HepG2 (cell line): ENCODE measurements at regions not wholly inside any gene's neighbourhood (a gene's known extent, or its start where the extent isn't known, plus 50 kb on each side); places are given as distances from the start of the nearest gene placed in this dataset.

ENCODE experiments used
- ATAC-seq: fragments of 200-7000 bp; cut with Tn5 transposase; 3 replicates; pipeline ENCODE4 v1.9.1; 2020; ENCODE audit warnings: mild to moderate bottlenecking, moderate library complexity
- BruUV-seq: library from RNA; stranded (reverse); fragments of 400-500 nt; replicated peaks from 2 replicates; lab custom pipeline; 2021; lab: Mats Ljungman, UMichigan
- CTCF ChIA-PET: fragments of 300-600 bp; formaldehyde crosslinking; extraction: SDS; loops from one replicate; lab custom pipeline; 2021; ENCODE audit warnings: low total read pairs, inconsistent platforms, low intra/inter-chr PET ratio; lab: Yijun Ruan, JAX
- POLR2A ChIA-PET: fragments of 350-600 bp; sonication (Branson Sonifier 250); formaldehyde crosslinking; loops from one replicate; lab custom pipeline; 2020; ENCODE audit warnings: antibody characterized with exemption, inconsistent platforms; lab: Yijun Ruan, JAX
- DNase-seq: peaks from one replicate; pipeline ENCODE4 v3.0.0-alpha.2; 2015; ENCODE audit warnings: low spot score
- FAIRE-seq: peaks from 3 replicates; lab custom pipeline; 2011; peaks lifted over from hg19 to GRCh38; lab: Jason Lieb, UNC
- H2AFZ ChIP-seq: one replicate; pipeline ENCODE4 v1.6.1; 2011; ENCODE audit warnings: low read length, inconsistent platforms
- H3K27ac ChIP-seq: fragments of 300-600 bp; 3 replicates; pipeline ENCODE4 v1.8.0; 2011; ENCODE audit warnings: mixed run types, mild to moderate bottlenecking, mixed read lengths, low read length, inconsistent platforms; ENCODE audit not compliant: insufficient read depth; ENCODE audit errors: extremely low read length
- H3K27me3 ChIP-seq, 2 experiments: fragments of 200-600 bp in 1 of 2; 2 replicates in 1 of 2; 3 replicates in 1 of 2; pipeline versions ENCODE4 v1.6.0 to v1.8.0; 2011; ENCODE audit warnings: low read length in 2 of 2, mild to moderate bottlenecking in 2 of 2, moderate library complexity in 2 of 2, inconsistent platforms in 1 of 2; ENCODE audit not compliant: insufficient read depth in 2 of 2, control insufficient read depth in 1 of 2
- H3K36me3 ChIP-seq, 2 experiments: fragments of 200-600 bp in 1 of 2; replicated peaks in 1 of 2; 2 replicates in 1 of 2; 3 replicates in 1 of 2; pipeline versions ENCODE4 v1.5.1 to v1.8.0; 2011; ENCODE audit warnings: low read length in 2 of 2, inconsistent platforms in 1 of 2; ENCODE audit not compliant: insufficient read depth in 2 of 2, control insufficient read depth in 1 of 2
- H3K4me1 ChIP-seq: 2 replicates; pipeline ENCODE4 v1.5.1; 2012; ENCODE audit warnings: low read length, inconsistent platforms; ENCODE audit not compliant: insufficient read depth
- H3K4me2 ChIP-seq: 2 replicates; pipeline ENCODE4 v1.6.0; 2011; ENCODE audit warnings: low read depth, low read length, inconsistent platforms
- H3K4me3 ChIP-seq, 3 experiments: fragments of 200-600 bp in 1 of 3; sonication (generic), shearing (Covaris generic) in 1 of 3; replicated peaks in 1 of 3; 2 replicates each; pipeline ENCODE4 v1.5.1; 2011 to 2016; ENCODE audit warnings: low read length in 3 of 3, inconsistent platforms in 2 of 3, low read depth in 2 of 3, mild to moderate bottlenecking in 2 of 3, control low read depth in 1 of 3, mixed read lengths in 1 of 3; ENCODE audit not compliant: insufficient read depth in 1 of 3
- H3K79me2 ChIP-seq: one replicate; pipeline ENCODE4 v1.6.1; 2011; ENCODE audit warnings: low read length, inconsistent platforms; ENCODE audit not compliant: insufficient read depth
- H3K9ac ChIP-seq: 2 replicates; pipeline ENCODE4 v1.6.0; 2011; ENCODE audit warnings: mild to moderate bottlenecking, low read depth, low read length, inconsistent platforms; ENCODE audit not compliant: insufficient read depth
- H3K9me3 ChIP-seq: 2 replicates; pipeline ENCODE4 v1.5.1; 2012; ENCODE audit warnings: mild to moderate bottlenecking, low read length
- H4K20me1 ChIP-seq: 2 replicates; pipeline ENCODE4 v1.6.0; 2011; ENCODE audit warnings: inconsistent platforms, mild to moderate bottlenecking, low read length, moderate library complexity; ENCODE audit not compliant: insufficient read depth
- CEBPG ChIP-seq: IDR thresholded peaks from 2 replicates; pipeline ENCODE4 v1.6.1; 2016
- HNF4A ChIP-seq: sonication (generic); formaldehyde crosslinking; IDR thresholded peaks from 2 replicates; pipeline ENCODE4 v1.4.0; 2020; ENCODE audit warnings: missing genetic modification reagents
- MIXL1 ChIP-seq: IDR thresholded peaks from 2 replicates; pipeline ENCODE4 v1.6.1; 2016
- POGZ ChIP-seq: sonication (generic); formaldehyde crosslinking; IDR thresholded peaks from 2 replicates; pipeline ENCODE4 v1.4.0; 2020; ENCODE audit warnings: mild to moderate bottlenecking, missing genetic modification reagents
- SALL1 ChIP-seq: sonication (generic); formaldehyde crosslinking; IDR thresholded peaks from 2 replicates; pipeline ENCODE4 v1.8.0; 2022; ENCODE audit warnings: mild to moderate bottlenecking, missing genetic modification reagents
- SOX13 ChIP-seq, 3 experiments: fragments of 450-650 bp in 1 of 3; sonication (generic) in 1 of 3; formaldehyde crosslinking in 1 of 3; IDR thresholded peaks in 2 of 3; conservative IDR thresholded peaks in 1 of 3; 2 replicates each; pipeline versions ENCODE4 v1.5.0 to v1.6.1; 2016 to 2020; ENCODE audit warnings: antibody characterized with exemption in 1 of 3, mild to moderate bottlenecking in 1 of 3, missing compliant biosample characterization in 1 of 3, missing genetic modification reagents in 1 of 3, moderate library complexity in 1 of 3
- ZNF121 ChIP-seq: sonication (generic); formaldehyde crosslinking; IDR thresholded peaks from 2 replicates; pipeline ENCODE4 v1.5.0; 2020; ENCODE audit warnings: mild to moderate bottlenecking, missing genetic modification reagents
- ZNF136 ChIP-seq: sonication (generic); formaldehyde crosslinking; IDR thresholded peaks from 2 replicates; pipeline ENCODE4 v1.8.1; 2022; ENCODE audit warnings: low read depth, mild to moderate bottlenecking, moderate library complexity, missing genetic modification reagents
- WGBS: methylation state at CpG from one replicate; pipeline ENCODE4 v1.1.6; 2017; ENCODE audit warnings: low lambda C conversion rate; 5-methylcytosine and 5-hydroxymethylcytosine counted together
- in situ Hi-C: cut with HindIII; loops from 2 replicates; pipeline ENCODE4 v1.10.0; 2017; ENCODE audit warnings: low pct_unique_long_range_greater_than_20kb; ENCODE audit not compliant: extremely low pct_ligation_motif_present
- intact Hi-C: fragments of 100-400 bp; cut with micrococcal nuclease; formaldehyde crosslinking; loops from one replicate; pipeline ENCODE4 v1.10.0; 2022; ENCODE audit not compliant: unreplicated experiment
- TF ChIP-seq, protein P1 (sequence below): sonication (generic); formaldehyde crosslinking; IDR thresholded peaks from 2 replicates; pipeline ENCODE4 v1.4.0; 2020; ENCODE audit warnings: low read depth, mild to moderate bottlenecking, missing genetic modification reagents
- TF ChIP-seq, protein P2 (sequence below): sonication (generic); formaldehyde crosslinking; IDR thresholded peaks from 2 replicates; pipeline ENCODE4 v1.5.1; 2020; ENCODE audit warnings: mild to moderate bottlenecking, missing genetic modification reagents, borderline replicate concordance
- TF ChIP-seq, protein P3 (sequence below): IDR thresholded peaks from 2 replicates; pipeline ENCODE4 v1.6.1; 2016; ENCODE audit warnings: control low read depth
- TF ChIP-seq, protein P4 (sequence below): sonication (generic); formaldehyde crosslinking; IDR thresholded peaks from 2 replicates; pipeline ENCODE4 v1.5.0; 2020; ENCODE audit warnings: mild to moderate bottlenecking, missing genetic modification reagents

DNA sequence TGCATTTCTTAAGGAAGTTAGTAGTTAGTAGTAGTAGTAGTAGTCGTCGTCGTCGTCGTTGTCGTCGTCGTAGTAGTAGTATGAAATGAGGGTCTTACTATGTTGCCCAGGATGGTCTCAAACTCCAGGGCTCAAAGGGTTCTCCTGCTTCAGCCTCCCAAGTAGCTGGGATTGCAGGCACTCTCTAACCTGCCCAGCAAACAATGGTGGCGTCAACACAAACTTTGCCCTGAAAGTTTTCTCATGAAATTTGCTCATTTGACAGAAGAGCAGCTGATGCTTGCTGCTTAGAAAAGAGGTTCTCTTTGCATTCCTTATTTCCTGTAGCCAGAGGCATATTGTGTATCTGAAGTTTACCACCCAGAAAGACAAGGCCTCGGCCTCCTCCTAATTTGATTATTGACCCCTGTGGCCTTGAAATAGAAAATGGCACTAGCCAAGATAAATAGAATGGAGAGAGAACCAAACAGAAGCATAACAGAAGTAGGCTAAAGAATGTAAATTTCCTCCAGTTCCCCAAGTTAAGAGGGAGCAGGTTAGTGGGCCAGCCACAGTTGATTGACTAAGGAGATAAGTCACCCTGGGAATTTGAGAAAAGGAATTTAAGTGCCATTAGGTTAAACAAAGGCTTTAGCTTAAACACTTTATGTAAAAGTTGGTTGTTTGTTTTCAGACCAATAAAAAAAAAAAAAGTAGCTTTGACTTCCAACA, 166.2 kb upstream of the ROBO2 start:
- Histone ChIP-seq H3K4me2 (peak overlapping the region; percentile 24; the same call in 1 of the 2 replicates), H2AFZ (no peak overlapping the region), H3K9ac (no peak overlapping the region), H4K20me1 (no peaks in the 10 kb centered on the region), H3K4me1 (peaks cover 24% of the 10 kb centered on the region), H3K36me3 (no peaks in the 10 kb centered on the region), H3K79me2 (no peaks in the 10 kb centered on the region), H3K27ac (no peak overlapping the region), H3K9me3 (no peaks in the 10 kb centered on the region), H3K4me3 (no peak overlapping the region), H3K27me3 (no peaks in the 10 kb centered on the region)
- BruUV-seq, result no TSS peak
- WGBS, result 86% methylated on average over 9 of the region's 10 CpGs
- CTCF ChIA-PET, result no interaction called here
- peak; percentile 1 for DNase-seq
- in situ Hi-C loops, result no loop called here
- FAIRE-seq, result no peak
- intact Hi-C loops, result loop anchor here (5.0 kb wide), 1 partner anchor 164 kb away; no protein-coding TSS in a partner anchor
- POLR2A ChIA-PET, result no interaction called here
- peak; percentile 82 for ATAC-seq
- TF ChIP-seq SALL1 (CRISPR knock-in tag) (peak; percentile 30; the same call in 1 of the 2 replicates), MIXL1 (CRISPR knock-in tag) (0 out of 2 replicates have a peak, but pooled peaks have one; percentile 19), ZNF121 (CRISPR knock-in tag) (peak; percentile 93), HNF4A (CRISPR knock-in tag) (peak; percentile 3; the same call in 1 of the 2 replicates), SOX13 (IDR thresholded peaks at IDR 0.05) (no peak), SOX13 (CRISPR knock-in tag; conservative IDR thresholded peaks at IDR 0.05 in 1 of 2, IDR thresholded peaks at IDR 0.05 in 1 of 2) (peak in 1 of 2 experiments; percentile 17; a peak in 1 of 4 replicates), POGZ (CRISPR knock-in tag) (peak; percentile 35; the same call in 1 of the 2 replicates), CEBPG (CRISPR knock-in tag) (no peak), ZNF136 (CRISPR knock-in tag) (no peak)
- TF ChIP-seq, protein P1, sequence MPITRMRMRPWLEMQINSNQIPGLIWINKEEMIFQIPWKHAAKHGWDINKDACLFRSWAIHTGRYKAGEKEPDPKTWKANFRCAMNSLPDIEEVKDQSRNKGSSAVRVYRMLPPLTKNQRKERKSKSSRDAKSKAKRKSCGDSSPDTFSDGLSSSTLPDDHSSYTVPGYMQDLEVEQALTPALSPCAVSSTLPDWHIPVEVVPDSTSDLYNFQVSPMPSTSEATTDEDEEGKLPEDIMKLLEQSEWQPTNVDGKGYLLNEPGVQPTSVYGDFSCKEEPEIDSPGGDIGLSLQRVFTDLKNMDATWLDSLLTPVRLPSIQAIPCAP (CRISPR knock-in tag), result no peak
- TF ChIP-seq, protein P2, sequence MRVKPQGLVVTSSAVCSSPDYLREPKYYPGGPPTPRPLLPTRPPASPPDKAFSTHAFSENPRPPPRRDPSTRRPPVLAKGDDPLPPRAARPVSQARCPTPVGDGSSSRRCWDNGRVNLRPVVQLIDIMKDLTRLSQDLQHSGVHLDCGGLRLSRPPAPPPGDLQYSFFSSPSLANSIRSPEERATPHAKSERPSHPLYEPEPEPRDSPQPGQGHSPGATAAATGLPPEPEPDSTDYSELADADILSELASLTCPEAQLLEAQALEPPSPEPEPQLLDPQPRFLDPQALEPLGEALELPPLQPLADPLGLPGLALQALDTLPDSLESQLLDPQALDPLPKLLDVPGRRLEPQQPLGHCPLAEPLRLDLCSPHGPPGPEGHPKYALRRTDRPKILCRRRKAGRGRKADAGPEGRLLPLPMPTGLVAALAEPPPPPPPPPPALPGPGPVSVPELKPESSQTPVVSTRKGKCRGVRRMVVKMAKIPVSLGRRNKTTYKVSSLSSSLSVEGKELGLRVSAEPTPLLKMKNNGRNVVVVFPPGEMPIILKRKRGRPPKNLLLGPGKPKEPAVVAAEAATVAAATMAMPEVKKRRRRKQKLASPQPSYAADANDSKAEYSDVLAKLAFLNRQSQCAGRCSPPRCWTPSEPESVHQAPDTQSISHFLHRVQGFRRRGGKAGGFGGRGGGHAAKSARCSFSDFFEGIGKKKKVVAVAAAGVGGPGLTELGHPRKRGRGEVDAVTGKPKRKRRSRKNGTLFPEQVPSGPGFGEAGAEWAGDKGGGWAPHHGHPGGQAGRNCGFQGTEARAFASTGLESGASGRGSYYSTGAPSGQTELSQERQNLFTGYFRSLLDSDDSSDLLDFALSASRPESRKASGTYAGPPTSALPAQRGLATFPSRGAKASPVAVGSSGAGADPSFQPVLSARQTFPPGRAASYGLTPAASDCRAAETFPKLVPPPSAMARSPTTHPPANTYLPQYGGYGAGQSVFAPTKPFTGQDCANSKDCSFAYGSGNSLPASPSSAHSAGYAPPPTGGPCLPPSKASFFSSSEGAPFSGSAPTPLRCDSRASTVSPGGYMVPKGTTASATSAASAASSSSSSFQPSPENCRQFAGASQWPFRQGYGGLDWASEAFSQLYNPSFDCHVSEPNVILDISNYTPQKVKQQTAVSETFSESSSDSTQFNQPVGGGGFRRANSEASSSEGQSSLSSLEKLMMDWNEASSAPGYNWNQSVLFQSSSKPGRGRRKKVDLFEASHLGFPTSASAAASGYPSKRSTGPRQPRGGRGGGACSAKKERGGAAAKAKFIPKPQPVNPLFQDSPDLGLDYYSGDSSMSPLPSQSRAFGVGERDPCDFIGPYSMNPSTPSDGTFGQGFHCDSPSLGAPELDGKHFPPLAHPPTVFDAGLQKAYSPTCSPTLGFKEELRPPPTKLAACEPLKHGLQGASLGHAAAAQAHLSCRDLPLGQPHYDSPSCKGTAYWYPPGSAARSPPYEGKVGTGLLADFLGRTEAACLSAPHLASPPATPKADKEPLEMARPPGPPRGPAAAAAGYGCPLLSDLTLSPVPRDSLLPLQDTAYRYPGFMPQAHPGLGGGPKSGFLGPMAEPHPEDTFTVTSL (CRISPR knock-in tag), result peak; percentile 39; the same call in 1 of the 2 replicates
- TF ChIP-seq, protein P3, sequence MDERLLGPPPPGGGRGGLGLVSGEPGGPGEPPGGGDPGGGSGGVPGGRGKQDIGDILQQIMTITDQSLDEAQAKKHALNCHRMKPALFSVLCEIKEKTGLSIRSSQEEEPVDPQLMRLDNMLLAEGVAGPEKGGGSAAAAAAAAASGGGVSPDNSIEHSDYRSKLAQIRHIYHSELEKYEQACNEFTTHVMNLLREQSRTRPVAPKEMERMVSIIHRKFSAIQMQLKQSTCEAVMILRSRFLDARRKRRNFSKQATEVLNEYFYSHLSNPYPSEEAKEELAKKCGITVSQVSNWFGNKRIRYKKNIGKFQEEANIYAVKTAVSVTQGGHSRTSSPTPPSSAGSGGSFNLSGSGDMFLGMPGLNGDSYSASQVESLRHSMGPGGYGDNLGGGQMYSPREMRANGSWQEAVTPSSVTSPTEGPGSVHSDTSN, result no peak
- TF ChIP-seq, protein P4, sequence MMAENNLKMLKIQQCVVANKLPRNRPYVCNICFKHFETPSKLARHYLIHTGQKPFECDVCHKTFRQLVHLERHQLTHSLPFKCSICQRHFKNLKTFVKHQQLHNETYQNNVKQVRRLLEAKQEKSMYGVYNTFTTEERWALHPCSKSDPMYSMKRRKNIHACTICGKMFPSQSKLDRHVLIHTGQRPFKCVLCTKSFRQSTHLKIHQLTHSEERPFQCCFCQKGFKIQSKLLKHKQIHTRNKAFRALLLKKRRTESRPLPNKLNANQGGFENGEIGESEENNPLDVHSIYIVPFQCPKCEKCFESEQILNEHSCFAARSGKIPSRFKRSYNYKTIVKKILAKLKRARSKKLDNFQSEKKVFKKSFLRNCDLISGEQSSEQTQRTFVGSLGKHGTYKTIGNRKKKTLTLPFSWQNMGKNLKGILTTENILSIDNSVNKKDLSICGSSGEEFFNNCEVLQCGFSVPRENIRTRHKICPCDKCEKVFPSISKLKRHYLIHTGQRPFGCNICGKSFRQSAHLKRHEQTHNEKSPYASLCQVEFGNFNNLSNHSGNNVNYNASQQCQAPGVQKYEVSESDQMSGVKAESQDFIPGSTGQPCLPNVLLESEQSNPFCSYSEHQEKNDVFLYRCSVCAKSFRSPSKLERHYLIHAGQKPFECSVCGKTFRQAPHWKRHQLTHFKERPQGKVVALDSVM (CRISPR knock-in tag), result peak; percentile 43; the same call in 1 of the 2 replicates
